ENCODE measurements at regions not wholly inside any gene's neighbourhood (a gene's known extent, or its start where the extent isn't known, plus 50 kb on each side); places are given as distances from the start of the nearest gene placed in this dataset.

DNA sequence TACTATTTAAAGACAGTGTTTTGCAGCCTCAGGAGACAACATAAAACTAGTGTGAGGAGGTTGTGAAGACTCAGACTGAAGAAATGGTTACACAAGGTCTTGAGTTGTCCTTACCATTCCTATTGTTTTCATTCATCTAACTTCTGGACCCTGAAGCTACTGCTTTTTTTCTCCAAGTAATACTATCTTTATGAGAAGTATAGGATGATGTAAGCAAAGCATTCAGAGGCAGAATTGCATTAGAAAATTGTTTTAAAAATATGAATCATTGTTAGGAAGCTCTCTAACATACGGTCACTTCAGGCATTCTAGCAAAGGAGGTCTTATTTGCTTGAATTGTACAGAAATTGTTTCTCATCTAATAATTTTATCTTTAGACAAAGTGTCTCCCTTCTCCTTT, 357.8 kb downstream of the TLL1 start:
- Histone ChIP-seq H4K20me1 (ENCODE audit: insufficient read depth, low read length) (no peaks in the 10 kb centered on the region), H2AK9ac (replicated peaks; ENCODE audit: low read depth, low read length, poor library complexity) (no peak overlapping the region), H2BK5ac (ENCODE audit: low read depth, low read length, poor library complexity, severe bottlenecking) (no peak overlapping the region), H3K18ac (ENCODE audit: low read depth, low read length) (no peak overlapping the region), H3K4me1 (ENCODE audit: control insufficient read depth, insufficient read depth, low read length) (no peaks in the 10 kb centered on the region), H3K56ac (ENCODE audit: extremely low read depth, insufficient read depth, low read length) (no peak overlapping the region), H4K8ac (ENCODE audit: low read depth in 2 of 2, low read length in 2 of 2) (no peak overlapping the region), H3K36me3 (ENCODE audit: control insufficient read depth, insufficient read depth, low read length) (no peaks in the 10 kb centered on the region), H3K4me2 (ENCODE audit: low read depth, low read length) (no peak overlapping the region), H3K9me1 (ENCODE audit: insufficient read depth, low read length) (no peaks in the 10 kb centered on the region), H4K91ac (ENCODE audit: insufficient read depth, low read depth, low read length) (no peak overlapping the region), H3K27ac (ENCODE audit: insufficient read depth, low read length) (no peak overlapping the region), H2AFZ (replicated peaks; ENCODE audit: low read length, poor library complexity) (no peak overlapping the region), H2BK15ac (ENCODE audit: low read depth, low read length) (no peak overlapping the region), H3K27me3 (ENCODE audit: control insufficient read depth, insufficient read depth, low read length) (no peaks in the 10 kb centered on the region), H3K79me1 (ENCODE audit: low read depth in 1 of 2, low read length in 2 of 2) (no peaks in the 10 kb centered on the region), H3K4me3 (ENCODE audit: insufficient read depth, low read depth, low read length) (no peak overlapping the region), H4K5ac (ENCODE audit: low read depth, low read length) (no peak overlapping the region), H3K23ac (ENCODE audit: low read depth, low read length) (no peak overlapping the region), H3K9ac (ENCODE audit: low read depth, low read length) (no peak overlapping the region), H3K9me3 (ENCODE audit: control insufficient read depth, insufficient read depth, low read length) (peaks cover 15% of the 10 kb centered on the region), H2BK120ac (ENCODE audit: low read depth, low read length) (no peak overlapping the region), H2BK20ac (ENCODE audit: low read depth, low read length) (no peak overlapping the region), H3K14ac (replicated peaks; ENCODE audit: low read depth, low read length) (no peak overlapping the region), H2AK5ac (ENCODE audit: low read depth, low read length) (no peak overlapping the region), H3K4ac (ENCODE audit: low read depth, low read length) (no peak overlapping the region)
- BruUV-seq (replicated peaks): no TSS peak
- no CpG with 5 or more reads among the region's 1 CpG for WGBS, 2 experiments (ENCODE audit: extremely low coverage in 2 of 2, insufficient read length in 1 of 2)
- ChIA-PET POLR2A (ENCODE audit: unreplicated experiment) (no interaction called here), CTCF (no interaction called here)
- dilution Hi-C loops (cut with HindIII; ENCODE audit: low sequenced_read_pairs, unreplicated experiment) (no loop called here), intact Hi-C loops (cut with micrococcal nuclease) (no loop called here), in situ Hi-C loops (cut with MboI; ENCODE audit: low sequenced_read_pairs) (no loop called here)
- TF ChIP-seq MXI1 (IDR thresholded peaks at IDR 0.05; ENCODE audit: borderline replicate concordance, low read depth, low read length) (no peak), MAFK (IDR thresholded peaks at IDR 0.05; ENCODE audit: low read depth, low read length) (no peak), MAZ (IDR thresholded peaks at IDR 0.05; ENCODE audit: borderline replicate concordance, low read depth, low read length) (no peak), FOS (IDR thresholded peaks at IDR 0.05; ENCODE audit: low read depth, low read length) (no peak), CHD1 (IDR thresholded peaks at IDR 0.05; ENCODE audit: low read depth, low read length) (no peak), RFX5 (IDR thresholded peaks at IDR 0.05; ENCODE audit: low read depth, low read length) (no peak), CEBPB (IDR thresholded peaks at IDR 0.05; ENCODE audit: low read depth, low read length) (no peak), SMC3 (IDR thresholded peaks at IDR 0.05; ENCODE audit: low read depth, low read length) (no peak), NFE2L2 (IDR thresholded peaks at IDR 0.05; ENCODE audit: low read depth, low read length) (no peak), BHLHE40 (IDR thresholded peaks at IDR 0.05; ENCODE audit: low read depth, low read length) (no peak), POLR2A (IDR thresholded peaks at IDR 0.05; ENCODE audit: low read depth, low read length) (no peak), RAD21 (IDR thresholded peaks at IDR 0.05; ENCODE audit: low read length) (no peak), RCOR1 (IDR thresholded peaks at IDR 0.05; ENCODE audit: insufficient replicate concordance, low read length) (no peak)
- TF ChIP-seq, protein P1, sequence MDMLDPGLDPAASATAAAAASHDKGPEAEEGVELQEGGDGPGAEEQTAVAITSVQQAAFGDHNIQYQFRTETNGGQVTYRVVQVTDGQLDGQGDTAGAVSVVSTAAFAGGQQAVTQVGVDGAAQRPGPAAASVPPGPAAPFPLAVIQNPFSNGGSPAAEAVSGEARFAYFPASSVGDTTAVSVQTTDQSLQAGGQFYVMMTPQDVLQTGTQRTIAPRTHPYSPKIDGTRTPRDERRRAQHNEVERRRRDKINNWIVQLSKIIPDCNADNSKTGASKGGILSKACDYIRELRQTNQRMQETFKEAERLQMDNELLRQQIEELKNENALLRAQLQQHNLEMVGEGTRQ (IDR thresholded peaks at IDR 0.05; ENCODE audit: low read depth, low read length): no peak
- TF ChIP-seq, protein P2, sequence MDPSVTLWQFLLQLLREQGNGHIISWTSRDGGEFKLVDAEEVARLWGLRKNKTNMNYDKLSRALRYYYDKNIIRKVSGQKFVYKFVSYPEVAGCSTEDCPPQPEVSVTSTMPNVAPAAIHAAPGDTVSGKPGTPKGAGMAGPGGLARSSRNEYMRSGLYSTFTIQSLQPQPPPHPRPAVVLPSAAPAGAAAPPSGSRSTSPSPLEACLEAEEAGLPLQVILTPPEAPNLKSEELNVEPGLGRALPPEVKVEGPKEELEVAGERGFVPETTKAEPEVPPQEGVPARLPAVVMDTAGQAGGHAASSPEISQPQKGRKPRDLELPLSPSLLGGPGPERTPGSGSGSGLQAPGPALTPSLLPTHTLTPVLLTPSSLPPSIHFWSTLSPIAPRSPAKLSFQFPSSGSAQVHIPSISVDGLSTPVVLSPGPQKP (IDR thresholded peaks at IDR 0.05; ENCODE audit: borderline replicate concordance, low read depth, low read length): no peak
- TF ChIP-seq, protein P3, sequence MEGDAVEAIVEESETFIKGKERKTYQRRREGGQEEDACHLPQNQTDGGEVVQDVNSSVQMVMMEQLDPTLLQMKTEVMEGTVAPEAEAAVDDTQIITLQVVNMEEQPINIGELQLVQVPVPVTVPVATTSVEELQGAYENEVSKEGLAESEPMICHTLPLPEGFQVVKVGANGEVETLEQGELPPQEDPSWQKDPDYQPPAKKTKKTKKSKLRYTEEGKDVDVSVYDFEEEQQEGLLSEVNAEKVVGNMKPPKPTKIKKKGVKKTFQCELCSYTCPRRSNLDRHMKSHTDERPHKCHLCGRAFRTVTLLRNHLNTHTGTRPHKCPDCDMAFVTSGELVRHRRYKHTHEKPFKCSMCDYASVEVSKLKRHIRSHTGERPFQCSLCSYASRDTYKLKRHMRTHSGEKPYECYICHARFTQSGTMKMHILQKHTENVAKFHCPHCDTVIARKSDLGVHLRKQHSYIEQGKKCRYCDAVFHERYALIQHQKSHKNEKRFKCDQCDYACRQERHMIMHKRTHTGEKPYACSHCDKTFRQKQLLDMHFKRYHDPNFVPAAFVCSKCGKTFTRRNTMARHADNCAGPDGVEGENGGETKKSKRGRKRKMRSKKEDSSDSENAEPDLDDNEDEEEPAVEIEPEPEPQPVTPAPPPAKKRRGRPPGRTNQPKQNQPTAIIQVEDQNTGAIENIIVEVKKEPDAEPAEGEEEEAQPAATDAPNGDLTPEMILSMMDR (conservative IDR thresholded peaks at IDR 0.05; ENCODE audit: low read depth, low read length): no peak
- DNase-seq (no peak), ATAC-seq (ENCODE audit: low read depth) (no peak)

Data from IMR-90 (cell line).